GM13976 (cell line): ENCODE measurements at regions not wholly inside any gene's neighbourhood (a gene's known extent, or its start where the extent isn't known, plus 50 kb on each side); places are given as distances from the start of the nearest gene placed in this dataset.
"Not testable (repeated sequence)": the region's sequence is repeated elsewhere in the genome, so short reads cannot be mapped to it uniquely, and the experiment has no call there.

Experiments used
- DNase-seq: peaks from one replicate; pipeline ENCODE4 v3.0.0; 2012; ENCODE audit warnings: low spot score
- CTCF ChIP-seq: IDR thresholded peaks from 2 replicates; pipeline ENCODE4 v1.5.1; 2012; ENCODE audit warnings: borderline replicate concordance, mild to moderate bottlenecking; ENCODE audit not compliant: insufficient read depth; ENCODE audit errors: extremely low read depth, missing control alignments, control extremely low read depth
- in situ Hi-C: fragments of 300-500 bp; cut with MboI; formaldehyde crosslinking; loops from one replicate; pipeline ENCODE4 v1.12.0; 2022; ENCODE audit warnings: low sequenced_read_pairs, mixed read lengths, inconsistent platforms; ENCODE audit not compliant: unreplicated experiment

GRCh38 chr10:107966826-107967225 lies 802.3 kb upstream of the SORCS1 start:
- in situ Hi-C loops, result no loop called here
- DNase-seq, result no peak
- no peak for TF ChIP-seq CTCF

GRCh38 chr10:107952649-107953556 lies 788.4 kb upstream of the SORCS1 start:
- no peak for TF ChIP-seq CTCF
- in situ Hi-C loops, result no loop called here

GRCh38 chr10:107950411-107951062 lies 786.0 kb upstream of the SORCS1 start:
- DNase-seq, in situ Hi-C loops: not testable (repeated sequence)

More at GRCh38 chr10:107952649-107953556, 788.4 kb upstream of the SORCS1 start:
- DNase-seq, result no peak

GRCh38 chr10:107942826-107943225 lies 778.3 kb upstream of the SORCS1 start:
- no peak for TF ChIP-seq CTCF
- in situ Hi-C loops, result no loop called here
- no peak for DNase-seq

- no peak for TF ChIP-seq CTCF
- in situ Hi-C loops, result no loop called here
- no peak for DNase-seq
Measured at GRCh38 chr10:107933076-107933475, 768.6 kb upstream of the SORCS1 start.

- no peak for TF ChIP-seq CTCF
- no peak for DNase-seq
- in situ Hi-C loops, result no loop called here
Measured at GRCh38 chr10:107931808-107932207, 767.3 kb upstream of the SORCS1 start.

- no peak for DNase-seq
- in situ Hi-C loops, result no loop called here
- no peak for TF ChIP-seq CTCF
Measured at GRCh38 chr10:107930037-107930436, 765.5 kb upstream of the SORCS1 start.
